OCI-LY3 (cell line): ENCODE measurements at regions not wholly inside any gene's neighbourhood (a gene's known extent, or its start where the extent isn't known, plus 50 kb on each side); places are given as distances from the start of the nearest gene placed in this dataset.

ENCODE experiments used
- H2AFZ ChIP-seq: fragments of 200-600, 300-600 bp; shearing (Covaris generic); 2 replicates; pipeline ENCODE4 v1.6.0; 2014; ENCODE audit warnings: antibody characterized with exemption, low read depth, low read length
- H3K27ac ChIP-seq: fragments of 200-600, 300-600 bp; sonication (generic); 2 replicates; pipeline ENCODE4 v1.5.1; 2014; ENCODE audit warnings: mild to moderate bottlenecking, low read length, moderate library complexity, mixed read lengths
- H3K27me3 ChIP-seq: fragments of 200-600, 300-600 bp; sonication (generic); 2 replicates; pipeline ENCODE4 v1.6.1; 2014; ENCODE audit warnings: low read depth, low read length, mixed read lengths
- H3K36me3 ChIP-seq: fragments of 200-600, 300-600 bp; sonication (generic); replicated peaks from 2 replicates; pipeline ENCODE3; 2014; ENCODE audit warnings: low read depth, low read length, mixed read lengths
- H3K4me1 ChIP-seq: fragments of 300-600, 200-600 bp; sonication (generic); 2 replicates; pipeline ENCODE4 v1.6.1; 2014; ENCODE audit warnings: low read length, mixed read lengths
- H3K4me2 ChIP-seq: fragments of 200-600, 300-600 bp; sonication (generic); 2 replicates; pipeline ENCODE4 v1.6.1; 2014; ENCODE audit warnings: low read length, mixed read lengths
- H3K4me3 ChIP-seq: fragments of 300-600, 200-600 bp; sonication (generic); 2 replicates; pipeline ENCODE4 v1.5.1; 2014; ENCODE audit warnings: antibody characterized with exemption, mild to moderate bottlenecking, low read length, moderate library complexity
- H3K79me2 ChIP-seq: fragments of 300-600, 200-600 bp; shearing (Covaris generic); 2 replicates; pipeline ENCODE4 v1.6.1; 2014; ENCODE audit warnings: mild to moderate bottlenecking, low read length, mixed read lengths
- H3K9ac ChIP-seq: fragments of 300-600, 200-600 bp; shearing (Covaris generic); 2 replicates; pipeline ENCODE4 v1.6.0; 2014; ENCODE audit warnings: mild to moderate bottlenecking, low read length, moderate library complexity
- H3K9me3 ChIP-seq: fragments of 200-600, 300-600 bp; shearing (Covaris generic); 2 replicates; pipeline ENCODE4 v1.6.1; 2014; ENCODE audit warnings: low read length, mixed read lengths; ENCODE audit not compliant: insufficient read depth
- H4K20me1 ChIP-seq: fragments of 200-600, 300-600 bp; sonication (generic); 2 replicates; pipeline ENCODE4 v1.6.1; 2016; ENCODE audit warnings: low read length, mixed read lengths; ENCODE audit not compliant: insufficient read depth
- EZH2phosphoT487 ChIP-seq: fragments of 200-600 bp; shearing (Covaris generic); IDR thresholded peaks from 2 replicates; pipeline ENCODE4 v1.6.1; 2018; ENCODE audit warnings: antibody characterized with exemption, mixed run types, low read depth
- TF ChIP-seq, protein P1 (sequence below): fragments of 200-600, 300-600 bp; sonication (generic); IDR thresholded peaks from 2 replicates; pipeline ENCODE4 v1.5.1; 2014; ENCODE audit warnings: antibody characterized with exemption, low read length, low read depth

DNA sequence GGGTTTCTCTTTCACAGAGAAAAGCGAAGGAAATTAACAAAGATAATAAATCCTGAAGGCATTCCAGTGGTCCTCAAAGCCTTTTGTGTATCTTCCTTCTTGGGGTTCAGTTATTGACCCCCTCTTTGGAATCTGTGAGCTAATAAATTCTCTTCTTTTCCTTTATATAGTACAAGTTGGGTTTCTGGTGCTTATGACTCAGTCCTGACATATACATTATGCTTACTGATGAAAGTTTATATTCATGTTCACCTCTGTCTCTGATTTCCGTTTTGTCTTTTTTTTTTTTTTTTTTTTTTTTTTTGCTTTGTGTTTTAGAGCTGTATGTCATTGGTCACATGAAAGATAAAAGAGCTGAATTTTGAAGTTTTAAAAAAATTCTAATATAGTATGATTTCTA lies 230.7 kb upstream of the RBMS3 start:
- Histone ChIP-seq H3K27ac (no peak overlapping the region), H3K9me3 (no peaks in the 10 kb centered on the region), H3K4me1 (peaks cover 7% of the 10 kb centered on the region), H2AFZ (no peak overlapping the region), H3K9ac (no peak overlapping the region), H3K27me3 (peaks cover 15% of the 10 kb centered on the region; the same call in 1 of the 2 replicates), H3K36me3 (no peaks in the 10 kb centered on the region), H3K4me3 (no peak overlapping the region), H4K20me1 (no peaks in the 10 kb centered on the region), H3K79me2 (no peaks in the 10 kb centered on the region), H3K4me2 (no peak overlapping the region)
- no peak for TF ChIP-seq EZH2phosphoT487
- TF ChIP-seq, protein P1, sequence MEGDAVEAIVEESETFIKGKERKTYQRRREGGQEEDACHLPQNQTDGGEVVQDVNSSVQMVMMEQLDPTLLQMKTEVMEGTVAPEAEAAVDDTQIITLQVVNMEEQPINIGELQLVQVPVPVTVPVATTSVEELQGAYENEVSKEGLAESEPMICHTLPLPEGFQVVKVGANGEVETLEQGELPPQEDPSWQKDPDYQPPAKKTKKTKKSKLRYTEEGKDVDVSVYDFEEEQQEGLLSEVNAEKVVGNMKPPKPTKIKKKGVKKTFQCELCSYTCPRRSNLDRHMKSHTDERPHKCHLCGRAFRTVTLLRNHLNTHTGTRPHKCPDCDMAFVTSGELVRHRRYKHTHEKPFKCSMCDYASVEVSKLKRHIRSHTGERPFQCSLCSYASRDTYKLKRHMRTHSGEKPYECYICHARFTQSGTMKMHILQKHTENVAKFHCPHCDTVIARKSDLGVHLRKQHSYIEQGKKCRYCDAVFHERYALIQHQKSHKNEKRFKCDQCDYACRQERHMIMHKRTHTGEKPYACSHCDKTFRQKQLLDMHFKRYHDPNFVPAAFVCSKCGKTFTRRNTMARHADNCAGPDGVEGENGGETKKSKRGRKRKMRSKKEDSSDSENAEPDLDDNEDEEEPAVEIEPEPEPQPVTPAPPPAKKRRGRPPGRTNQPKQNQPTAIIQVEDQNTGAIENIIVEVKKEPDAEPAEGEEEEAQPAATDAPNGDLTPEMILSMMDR, result no peak

DNA sequence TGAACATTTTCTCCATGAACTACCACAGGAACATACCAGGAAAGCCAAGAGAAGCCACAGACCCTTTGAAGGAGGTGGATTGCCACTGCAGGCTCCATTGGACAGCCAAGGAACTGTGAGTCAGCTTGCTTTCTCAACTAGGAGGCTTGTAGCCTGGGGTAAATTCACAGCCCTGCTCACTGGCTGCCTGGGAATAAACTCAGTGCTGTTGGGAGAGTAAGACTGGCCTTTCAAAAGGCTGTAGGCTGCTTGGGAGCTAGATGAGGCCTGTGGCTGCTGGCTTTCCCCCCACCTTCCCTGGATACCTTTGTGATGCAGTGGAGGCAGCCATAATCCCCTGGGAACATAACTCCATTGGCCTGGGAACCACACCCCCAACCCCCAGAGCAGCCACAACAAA lies 223.5 kb upstream of the RBMS3 start:
- Histone ChIP-seq H3K27ac (no peak overlapping the region), H3K9ac (no peak overlapping the region), H3K9me3 (no peaks in the 10 kb centered on the region), H3K4me1 (no peaks in the 10 kb centered on the region), H3K36me3 (no peaks in the 10 kb centered on the region), H4K20me1 (no peaks in the 10 kb centered on the region), H3K4me2 (no peak overlapping the region), H2AFZ (no peak overlapping the region), H3K79me2 (no peaks in the 10 kb centered on the region), H3K4me3 (no peak overlapping the region), H3K27me3 (no peaks in the 10 kb centered on the region)
- TF ChIP-seq EZH2phosphoT487, result no peak
- TF ChIP-seq, protein P1, result no peak

DNA sequence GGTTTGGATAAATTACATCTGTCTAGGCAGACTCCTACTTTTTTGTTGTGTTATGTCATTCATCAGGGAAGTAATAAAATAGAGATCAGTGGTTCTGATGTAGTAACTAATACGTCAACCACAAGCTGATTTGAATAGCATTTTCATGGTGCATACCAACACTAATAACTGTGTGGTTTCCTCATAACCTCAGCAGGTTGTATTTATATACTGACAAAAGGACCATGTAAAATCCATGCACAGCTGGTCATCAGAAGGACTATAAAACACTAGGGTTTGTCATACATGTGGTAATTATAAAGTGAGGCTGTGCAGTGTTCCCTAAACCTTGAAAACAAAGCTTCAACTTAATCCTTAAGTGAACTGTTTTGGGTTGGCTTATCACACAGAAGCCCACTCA lies 216.8 kb upstream of the RBMS3 start:
- no peak for TF ChIP-seq EZH2phosphoT487
- TF ChIP-seq, protein P1, result no peak
- Histone ChIP-seq H3K36me3 (no peaks in the 10 kb centered on the region), H3K79me2 (no peaks in the 10 kb centered on the region), H3K9ac (no peak overlapping the region), H3K4me1 (no peaks in the 10 kb centered on the region), H3K27me3 (no peaks in the 10 kb centered on the region), H3K4me3 (no peak overlapping the region), H4K20me1 (no peaks in the 10 kb centered on the region), H2AFZ (no peak overlapping the region), H3K4me2 (no peak overlapping the region), H3K9me3 (no peaks in the 10 kb centered on the region), H3K27ac (no peak overlapping the region)

GRCh38 chr3:29065211-29065785 lies 215.6 kb upstream of the RBMS3 start:
- H3K4me1 ChIP-seq, result no peaks in the 10 kb centered on the region
- H3K4me3 ChIP-seq, result no peak overlapping the region
- H2AFZ ChIP-seq, result no peak overlapping the region
- no peaks in the 10 kb centered on the region for H3K79me2 ChIP-seq
- no peak overlapping the region for H3K9ac ChIP-seq
- H3K4me2 ChIP-seq, result no peak overlapping the region
- no peaks in the 10 kb centered on the region for H3K36me3 ChIP-seq
- no peaks in the 10 kb centered on the region for H3K27me3 ChIP-seq
- H4K20me1 ChIP-seq, result no peaks in the 10 kb centered on the region
- no peaks in the 10 kb centered on the region for H3K9me3 ChIP-seq
- no peak overlapping the region for H3K27ac ChIP-seq
- TF ChIP-seq EZH2phosphoT487, result no peak
- TF ChIP-seq, protein P1, result no peak
